OCI-LY1 (cell line): ENCODE measurements at regions not wholly inside any gene's neighbourhood (a gene's known extent, or its start where the extent isn't known, plus 50 kb on each side); places are given as distances from the start of the nearest gene placed in this dataset.

Source experiments
- CTCF ChIP-seq: fragments of 200-600 bp; sonication (generic), shearing (Covaris generic); IDR thresholded peaks from 2 replicates; pipeline ENCODE4 v1.5.1; 2017; ENCODE audit warnings: mild to moderate bottlenecking, antibody characterized with exemption, low read length, moderate library complexity, mixed read lengths
- EZH2 ChIP-seq: fragments of 200-600 bp; sonication (generic), shearing (Covaris generic); IDR thresholded peaks from 2 replicates; pipeline ENCODE4 v1.8.0; 2017; ENCODE audit warnings: borderline replicate concordance, mixed run types, mild to moderate bottlenecking, antibody characterized with exemption, low read length, moderate library complexity, mixed read lengths

- TF ChIP-seq EZH2 (no peak), CTCF (no peak)
Measured at GRCh38 chr6:138580801-138581200, 81.5 kb upstream of the NHSL1 start.
